NB4 (cell line): ENCODE measurements at regions not wholly inside any gene's neighbourhood (a gene's known extent, or its start where the extent isn't known, plus 50 kb on each side); places are given as distances from the start of the nearest gene placed in this dataset.
"Not testable (repeated sequence)": the region's sequence is repeated elsewhere in the genome, so short reads cannot be mapped to it uniquely, and the experiment has no call there.

Experiments used
- DNase-seq: peaks from one replicate; pipeline ENCODE4 v3.0.0; 2010; ENCODE audit warnings: low read depth
- H3K4me3 ChIP-seq: one replicate; pipeline ENCODE4 v1.5.1; 2011; ENCODE audit warnings: mild to moderate bottlenecking, low read depth, low read length, moderate library complexity
- MYC ChIP-seq: IDR thresholded peaks from 2 replicates; pipeline ENCODE4 v1.6.1; 2011; ENCODE audit warnings: low read depth, low read length
- POLR2A ChIP-seq: IDR thresholded peaks from 2 replicates; pipeline ENCODE4 v1.6.1; 2011; ENCODE audit warnings: mild to moderate bottlenecking; ENCODE audit not compliant: insufficient read length; ENCODE audit errors: extremely low read depth
- TF ChIP-seq, protein P1 (sequence below): IDR thresholded peaks from one replicate; pipeline ENCODE4 v1.5.1; 2012; ENCODE audit warnings: low read depth, low read length
- TF ChIP-seq, protein P2 (sequence below): IDR thresholded peaks from 2 replicates; pipeline ENCODE4 v1.6.1; 2011; ENCODE audit warnings: low read depth, low read length

GRCh38 chr18:42328931-42329330 lies 373.9 kb downstream of the PIK3C3 start:
- TF ChIP-seq, protein P1, sequence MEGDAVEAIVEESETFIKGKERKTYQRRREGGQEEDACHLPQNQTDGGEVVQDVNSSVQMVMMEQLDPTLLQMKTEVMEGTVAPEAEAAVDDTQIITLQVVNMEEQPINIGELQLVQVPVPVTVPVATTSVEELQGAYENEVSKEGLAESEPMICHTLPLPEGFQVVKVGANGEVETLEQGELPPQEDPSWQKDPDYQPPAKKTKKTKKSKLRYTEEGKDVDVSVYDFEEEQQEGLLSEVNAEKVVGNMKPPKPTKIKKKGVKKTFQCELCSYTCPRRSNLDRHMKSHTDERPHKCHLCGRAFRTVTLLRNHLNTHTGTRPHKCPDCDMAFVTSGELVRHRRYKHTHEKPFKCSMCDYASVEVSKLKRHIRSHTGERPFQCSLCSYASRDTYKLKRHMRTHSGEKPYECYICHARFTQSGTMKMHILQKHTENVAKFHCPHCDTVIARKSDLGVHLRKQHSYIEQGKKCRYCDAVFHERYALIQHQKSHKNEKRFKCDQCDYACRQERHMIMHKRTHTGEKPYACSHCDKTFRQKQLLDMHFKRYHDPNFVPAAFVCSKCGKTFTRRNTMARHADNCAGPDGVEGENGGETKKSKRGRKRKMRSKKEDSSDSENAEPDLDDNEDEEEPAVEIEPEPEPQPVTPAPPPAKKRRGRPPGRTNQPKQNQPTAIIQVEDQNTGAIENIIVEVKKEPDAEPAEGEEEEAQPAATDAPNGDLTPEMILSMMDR: no peak
- TF ChIP-seq, protein P2, sequence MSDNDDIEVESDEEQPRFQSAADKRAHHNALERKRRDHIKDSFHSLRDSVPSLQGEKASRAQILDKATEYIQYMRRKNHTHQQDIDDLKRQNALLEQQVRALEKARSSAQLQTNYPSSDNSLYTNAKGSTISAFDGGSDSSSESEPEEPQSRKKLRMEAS: no peak
- TF ChIP-seq POLR2A (no peak), MYC (no peak)
- DNase-seq: no peak
- H3K4me3 ChIP-seq: no peak overlapping the region

DNA sequence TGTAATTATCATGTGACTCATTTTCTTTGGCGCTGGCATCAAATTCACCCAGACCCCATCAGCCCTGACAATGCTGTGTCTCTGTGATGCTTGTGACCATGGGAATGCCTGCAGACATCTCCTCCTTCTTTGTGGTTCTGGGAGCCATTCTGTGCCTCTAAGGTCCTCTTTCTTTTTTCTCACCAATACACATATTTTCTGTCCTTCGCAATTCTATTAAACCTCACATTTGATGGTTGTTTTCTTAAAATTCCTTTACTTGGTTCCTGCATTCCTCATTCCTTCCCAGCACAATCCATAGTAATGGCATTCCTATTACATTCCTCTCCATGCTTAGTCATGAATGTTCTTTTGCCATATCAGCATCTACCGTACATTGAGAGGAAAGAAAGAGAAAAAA lies 375.3 kb downstream of the PIK3C3 start:
- TF ChIP-seq, protein P1: no peak
- TF ChIP-seq MYC (no peak), POLR2A (no peak)
- TF ChIP-seq, protein P2: no peak
- H3K4me3 ChIP-seq: no peak overlapping the region
- no peak for DNase-seq

DNA sequence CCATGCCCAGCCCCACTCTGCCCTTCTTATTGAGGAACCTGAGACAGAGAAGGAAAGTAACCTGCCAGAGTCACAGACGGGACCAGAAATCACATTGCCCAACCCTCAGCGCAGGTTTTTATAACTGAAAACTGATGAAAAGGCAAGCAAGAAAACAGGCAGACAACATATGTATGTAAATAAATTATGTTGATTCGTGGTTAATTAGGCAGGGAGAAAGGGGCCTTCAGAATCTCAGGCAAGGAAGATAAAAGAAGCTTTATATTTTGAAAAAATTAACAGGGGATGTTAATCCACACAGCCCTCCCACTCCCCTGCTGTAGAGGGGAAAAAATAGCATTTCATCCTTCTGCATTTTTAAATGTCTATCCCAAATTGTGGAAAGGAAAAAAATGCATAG lies 378.5 kb downstream of the PIK3C3 start:
- H3K4me3 ChIP-seq: no peak overlapping the region
- DNase-seq: no peak
- TF ChIP-seq MYC: no peak
- TF ChIP-seq, protein P1: no peak
- TF ChIP-seq, protein P2: no peak
- no peak for TF ChIP-seq POLR2A

DNA sequence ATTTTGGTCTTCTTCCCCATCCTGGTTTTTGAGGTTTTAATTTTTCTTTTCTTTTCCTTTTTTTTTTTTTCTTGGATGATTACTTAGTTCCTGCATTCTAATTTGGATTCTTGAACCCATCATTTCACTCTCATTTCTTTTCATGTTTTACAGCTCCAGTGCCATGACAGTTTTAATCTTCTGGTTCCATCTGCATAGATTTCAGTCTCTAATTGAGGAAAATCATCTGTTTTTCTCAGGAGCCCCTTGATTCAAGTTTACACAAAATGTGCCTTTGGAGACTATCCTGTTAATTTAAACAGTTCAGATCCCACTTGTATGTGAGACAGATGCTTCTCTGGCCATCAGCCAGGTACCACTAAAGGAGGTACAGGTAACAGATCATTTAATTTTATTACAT lies 379.9 kb downstream of the PIK3C3 start:
- no peak for DNase-seq
- TF ChIP-seq, protein P1: no peak
- TF ChIP-seq, protein P2: no peak
- TF ChIP-seq MYC (no peak), POLR2A (no peak)
- no peak overlapping the region for H3K4me3 ChIP-seq

DNA sequence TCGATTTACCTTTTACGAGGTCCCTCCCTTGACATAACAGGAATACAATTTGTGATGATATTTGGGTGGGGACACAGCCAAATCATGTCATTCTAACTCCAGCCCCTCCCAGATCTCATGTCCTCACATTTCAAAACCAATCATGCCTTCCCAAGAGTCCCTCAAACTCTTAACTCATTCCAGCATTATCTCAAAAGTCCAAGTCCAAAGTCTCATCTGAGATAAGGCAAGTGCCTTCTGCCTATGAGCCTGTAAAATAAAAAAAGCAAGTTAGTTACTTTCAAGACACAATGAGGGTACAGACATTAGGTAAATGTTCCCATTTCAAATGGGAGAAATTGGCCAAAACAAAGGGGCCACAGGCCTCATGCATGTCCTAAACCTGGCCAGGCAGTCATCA lies 381.1 kb downstream of the PIK3C3 start:
- TF ChIP-seq, protein P2: no peak
- no peak for TF ChIP-seq POLR2A
- TF ChIP-seq, protein P1: no peak
- TF ChIP-seq MYC: no peak
- no peak for DNase-seq
- no peak overlapping the region for H3K4me3 ChIP-seq

- not testable (repeated sequence) for DNase-seq, H3K4me3 ChIP-seq
Measured at GRCh38 chr18:42337337-42337736, 382.3 kb downstream of the PIK3C3 start.
